Natural killer cell (primary cell): ENCODE measurements at regions not wholly inside any gene's neighbourhood (a gene's known extent, or its start where the extent isn't known, plus 50 kb on each side); places are given as distances from the start of the nearest gene placed in this dataset.

Experiments
- ATAC-seq, 3 donors: fragments of 150-1000 bp in 2 of 3; fragments of 200-7000 bp in 1 of 3; cut with Tn5 transposase; 1 replicate in 1 of 3; 2 replicates in 2 of 3; pipeline ENCODE4 v1.10.0; 2021; ENCODE audit warnings: mild to moderate bottlenecking in 2 of 3, moderate library complexity in 2 of 3
- DNase-seq, 2 donors: peaks; one replicate each; pipeline versions ENCODE4 v3.0.0 to v3.0.0-alpha.2; 2013 to 2021; ENCODE audit warnings: mixed read lengths in 1 of 2
- H3K27ac ChIP-seq: one replicate; pipeline ENCODE4 v1.5.1; 2013; ENCODE audit warnings: mild to moderate bottlenecking, low read length
- H3K27me3 ChIP-seq: one replicate; pipeline ENCODE4 v1.6.1; 2013; ENCODE audit warnings: low read length; ENCODE audit not compliant: control insufficient read depth, insufficient read depth
- H3K36me3 ChIP-seq: one replicate; pipeline ENCODE4 v1.6.1; 2013; ENCODE audit warnings: low read length; ENCODE audit not compliant: control insufficient read depth, insufficient read depth
- H3K4me1 ChIP-seq: one replicate; pipeline ENCODE4 v1.6.1; 2013; ENCODE audit warnings: low read length; ENCODE audit not compliant: control insufficient read depth, insufficient read depth
- H3K4me3 ChIP-seq: one replicate; pipeline ENCODE4 v1.5.1; 2013; ENCODE audit warnings: low read length
- H3K9me3 ChIP-seq: one replicate; pipeline ENCODE4 v1.6.1; 2013; ENCODE audit warnings: low read length; ENCODE audit not compliant: control insufficient read depth, insufficient read depth
- H3K27ac Mint-ChIP-seq, 2 donors: one replicate each; pipeline ENCODE4 v1.8.0; 2022; ENCODE audit warnings: mild to moderate bottlenecking in 2 of 2, mixed read lengths in 2 of 2, moderate library complexity in 1 of 2
- H3K27me3 Mint-ChIP-seq, 2 donors: one replicate each; pipeline ENCODE4 v1.8.0; 2022; ENCODE audit warnings: low read depth in 2 of 2, mixed read lengths in 2 of 2
- H3K36me3 Mint-ChIP-seq: one replicate; pipeline ENCODE4 v1.8.0; 2022; ENCODE audit warnings: mixed read lengths
- H3K4me1 Mint-ChIP-seq, 2 donors: one replicate each; pipeline ENCODE4 v1.8.0; 2022; ENCODE audit warnings: mixed read lengths in 2 of 2
- H3K4me3 Mint-ChIP-seq: one replicate; pipeline ENCODE4 v1.8.0; 2022; ENCODE audit warnings: mild to moderate bottlenecking, moderate library complexity, mixed read lengths
- H3K9me3 Mint-ChIP-seq, 2 donors: one replicate each; pipeline ENCODE4 v1.8.0; 2022; ENCODE audit warnings: mixed read lengths in 2 of 2
- CTCF ChIP-seq: fragments of 200-600 bp; IDR thresholded peaks from one replicate; pipeline ENCODE4 v1.8.0; 2022; ENCODE audit warnings: antibody characterized with exemption
- WGBS: methylation state at CpG from one replicate; pipeline ENCODE4 v1.1.7; 2013; ENCODE audit warnings: missing lambda C conversion rate; ENCODE audit not compliant: insufficient coverage; 5-methylcytosine and 5-hydroxymethylcytosine counted together
- intact Hi-C: fragments of 100-400 bp; cut with micrococcal nuclease; formaldehyde crosslinking; loops from one replicate; pipeline ENCODE4 v1.14.2; 2022

- Mint-ChIP-seq H3K9me3 (no peaks in the 10 kb centered on the region), H3K27ac (no peak overlapping the region), H3K4me1 (no peaks in the 10 kb centered on the region), H3K27me3 (peaks cover 24 to 65% of the 10 kb centered on the region in 2 donors), H3K36me3 (no peaks in the 10 kb centered on the region), H3K4me3 (no peak overlapping the region)
- Histone ChIP-seq H3K36me3 (no peaks in the 10 kb centered on the region), H3K4me3 (no peak overlapping the region), H3K27me3 (no peaks in the 10 kb centered on the region), H3K27ac (no peak overlapping the region), H3K4me1 (no peaks in the 10 kb centered on the region), H3K9me3 (no peaks in the 10 kb centered on the region)
- no peak for TF ChIP-seq CTCF
- intact Hi-C loops = no loop called here
- DNase-seq (no peak), ATAC-seq (no peak)
- WGBS = 84% methylated on average over 9 of the region's 9 CpGs
Observed at GRCh38 chr1:113291777-113292602, 98.3 kb upstream of the MAGI3 start.

- TF ChIP-seq CTCF = no peak
- ATAC-seq = no peak
- Histone ChIP-seq H3K4me3 (no peak overlapping the region), H3K27ac (no peak overlapping the region), H3K36me3 (no peaks in the 10 kb centered on the region), H3K4me1 (no peaks in the 10 kb centered on the region), H3K9me3 (no peaks in the 10 kb centered on the region), H3K27me3 (no peaks in the 10 kb centered on the region)
- Mint-ChIP-seq H3K4me3 (no peak overlapping the region), H3K4me1 (no peaks in the 10 kb centered on the region), H3K27ac (no peak overlapping the region), H3K36me3 (no peaks in the 10 kb centered on the region), H3K27me3 (peaks cover 24 to 65% of the 10 kb centered on the region in 2 donors), H3K9me3 (no peaks in the 10 kb centered on the region)
- DNase-seq = no peak
- WGBS = 70% methylated on average over 2 of the region's 2 CpGs
- intact Hi-C loops = no loop called here
Observed at GRCh38 chr1:113292603-113293255, 97.6 kb upstream of the MAGI3 start.

GRCh38 chr1:113293256-113293626 lies 97.1 kb upstream of the MAGI3 start:
- intact Hi-C loops = no loop called here
- WGBS = 92% methylated on average over 11 of the region's 11 CpGs

More at GRCh38 chr1:113293256-113293626, 97.1 kb upstream of the MAGI3 start:
- Histone ChIP-seq H3K4me3 (no peak overlapping the region), H3K27me3 (no peaks in the 10 kb centered on the region), H3K9me3 (no peaks in the 10 kb centered on the region), H3K27ac (no peak overlapping the region), H3K4me1 (no peaks in the 10 kb centered on the region), H3K36me3 (no peaks in the 10 kb centered on the region)
- no peaks in the 10 kb centered on the region for H3K4me1 Mint-ChIP-seq
- no peak for TF ChIP-seq CTCF
- DNase-seq (no peak), ATAC-seq (no peak)
- H3K27me3 Mint-ChIP-seq = peaks cover 26 to 60% of the 10 kb centered on the region in 2 donors
- H3K9me3 Mint-ChIP-seq = no peaks in the 10 kb centered on the region
- no peak overlapping the region for H3K27ac Mint-ChIP-seq
- no peaks in the 10 kb centered on the region for H3K36me3 Mint-ChIP-seq
- H3K4me3 Mint-ChIP-seq = no peak overlapping the region
